ENCODE measurements at regions not wholly inside any gene's neighbourhood (a gene's known extent, or its start where the extent isn't known, plus 50 kb on each side); places are given as distances from the start of the nearest gene placed in this dataset.

DNA sequence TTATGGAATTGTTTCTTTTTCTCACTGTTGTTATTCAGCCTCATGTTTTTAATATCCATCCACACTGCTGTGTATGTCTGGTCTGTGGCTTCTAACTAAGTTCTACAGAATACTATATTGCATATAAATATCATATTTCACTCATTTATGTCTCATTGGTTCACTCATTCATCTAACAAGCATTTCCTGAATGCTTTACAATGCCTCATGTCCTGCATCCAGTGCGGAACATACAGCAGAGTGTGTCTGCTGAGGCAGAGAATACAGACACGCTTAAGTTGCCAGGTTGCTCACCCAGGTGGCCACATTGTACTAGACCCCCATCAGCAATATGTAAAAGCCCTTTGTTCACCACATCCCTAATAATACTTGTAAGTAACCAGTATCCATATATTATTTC lies 111.8 kb upstream of the CNTNAP2 start:
- Histone ChIP-seq H3K27me3 (no peaks in the 10 kb centered on the region), H3K4me1 (no peaks in the 10 kb centered on the region), H3K9me3 (peaks cover 0 to 4% (median 0%) of the 10 kb centered on the region in 4 donors), H3K36me3 (no peaks in the 10 kb centered on the region), H3K4me3 (no peak overlapping the region), H3K27ac (no peak overlapping the region)
- intact Hi-C loops (cut with DNase I) = no loop called here
- TF ChIP-seq, protein P1, sequence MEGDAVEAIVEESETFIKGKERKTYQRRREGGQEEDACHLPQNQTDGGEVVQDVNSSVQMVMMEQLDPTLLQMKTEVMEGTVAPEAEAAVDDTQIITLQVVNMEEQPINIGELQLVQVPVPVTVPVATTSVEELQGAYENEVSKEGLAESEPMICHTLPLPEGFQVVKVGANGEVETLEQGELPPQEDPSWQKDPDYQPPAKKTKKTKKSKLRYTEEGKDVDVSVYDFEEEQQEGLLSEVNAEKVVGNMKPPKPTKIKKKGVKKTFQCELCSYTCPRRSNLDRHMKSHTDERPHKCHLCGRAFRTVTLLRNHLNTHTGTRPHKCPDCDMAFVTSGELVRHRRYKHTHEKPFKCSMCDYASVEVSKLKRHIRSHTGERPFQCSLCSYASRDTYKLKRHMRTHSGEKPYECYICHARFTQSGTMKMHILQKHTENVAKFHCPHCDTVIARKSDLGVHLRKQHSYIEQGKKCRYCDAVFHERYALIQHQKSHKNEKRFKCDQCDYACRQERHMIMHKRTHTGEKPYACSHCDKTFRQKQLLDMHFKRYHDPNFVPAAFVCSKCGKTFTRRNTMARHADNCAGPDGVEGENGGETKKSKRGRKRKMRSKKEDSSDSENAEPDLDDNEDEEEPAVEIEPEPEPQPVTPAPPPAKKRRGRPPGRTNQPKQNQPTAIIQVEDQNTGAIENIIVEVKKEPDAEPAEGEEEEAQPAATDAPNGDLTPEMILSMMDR (IDR thresholded peaks at IDR 0.05) = no peak
- no peak for TF ChIP-seq POLR2A (IDR thresholded peaks at IDR 0.05)
- no peak for ATAC-seq
- no peak for DNase-seq
- 62% methylated on average over 2 of the region's 2 CpGs for WGBS (ENCODE audit: insufficient coverage, low coverage, low lambda C conversion rate, missing lambda C conversion rate)

DNA sequence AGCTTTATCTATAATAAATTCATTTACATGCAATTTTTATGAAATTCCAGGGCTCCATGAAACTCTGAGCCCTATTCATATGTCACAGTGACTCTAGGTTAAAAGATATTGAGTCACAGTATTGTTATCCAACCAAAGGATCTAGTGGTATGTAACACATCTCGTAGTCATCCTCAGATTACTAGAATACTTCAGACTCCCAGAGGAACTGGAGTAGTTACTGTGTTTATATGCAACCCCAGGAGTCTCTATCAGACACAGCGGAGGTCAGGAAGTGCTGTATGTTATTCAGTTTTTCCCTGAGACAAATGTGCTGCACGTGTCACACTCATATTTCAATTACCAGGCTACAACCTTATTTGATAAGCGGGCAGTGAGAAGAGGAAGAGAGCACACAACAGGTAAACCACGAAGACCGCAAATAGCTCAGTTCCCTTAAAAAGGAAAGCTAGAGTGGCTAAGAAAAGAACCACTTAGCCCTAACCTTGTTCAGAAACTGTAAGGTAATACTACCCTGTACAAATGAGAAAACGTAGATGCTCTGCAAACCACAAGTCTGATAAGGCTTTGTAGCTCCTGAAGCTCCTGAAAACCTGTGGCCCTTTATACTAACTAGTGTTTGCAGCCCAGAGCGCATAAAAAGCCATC lies 114.0 kb upstream of the CNTNAP2 start:
- DNase-seq (no peak), ATAC-seq (no peak)
- Histone ChIP-seq H3K27ac (no peak overlapping the region), H3K4me3 (no peak overlapping the region), H3K36me3 (no peaks in the 10 kb centered on the region), H3K4me1 (no peaks in the 10 kb centered on the region), H3K27me3 (no peaks in the 10 kb centered on the region), H3K9me3 (peaks cover 0 to 4% (median 0%) of the 10 kb centered on the region in 4 donors)
- WGBS (ENCODE audit: insufficient coverage, low coverage, low lambda C conversion rate, missing lambda C conversion rate) = 28% methylated on average over 7 of the region's 8 CpGs
- TF ChIP-seq, protein P1 (IDR thresholded peaks at IDR 0.05) = no peak
- TF ChIP-seq POLR2A (IDR thresholded peaks at IDR 0.05) = no peak
- intact Hi-C loops (cut with DNase I) = no loop called here

DNA sequence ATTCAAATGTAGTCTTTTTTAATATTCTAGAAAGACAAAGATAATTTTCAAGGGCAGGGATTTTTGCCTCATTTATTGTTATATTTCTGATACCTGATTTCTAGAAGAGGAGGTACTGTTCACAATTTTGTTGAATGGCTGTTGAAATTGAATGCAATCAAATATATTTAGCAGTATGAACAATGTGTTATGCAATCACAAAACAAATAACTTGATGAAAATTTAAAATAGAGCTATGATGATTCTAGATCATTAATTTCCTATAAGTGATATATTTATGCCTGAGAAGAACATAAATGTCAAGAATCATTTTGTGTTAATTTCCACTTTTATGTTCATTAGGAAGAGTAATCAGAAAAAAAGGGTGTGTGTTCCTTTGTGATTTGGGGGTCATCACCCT lies 114.6 kb upstream of the CNTNAP2 start:
- H3K27ac ChIP-seq = no peak overlapping the region
- ATAC-seq (no peak), DNase-seq (no peak)
- intact Hi-C loops (cut with DNase I) = no loop called here
- TF ChIP-seq POLR2A (IDR thresholded peaks at IDR 0.05) = no peak
- TF ChIP-seq, protein P1 (IDR thresholded peaks at IDR 0.05) = no peak
- no peaks in the 10 kb centered on the region for H3K36me3 ChIP-seq
- H3K9me3 ChIP-seq = peaks cover 0 to 4% (median 0%) of the 10 kb centered on the region in 4 donors
- no peak overlapping the region for H3K4me3 ChIP-seq
- no peaks in the 10 kb centered on the region for H3K4me1 ChIP-seq
- H3K27me3 ChIP-seq = no peaks in the 10 kb centered on the region

DNA sequence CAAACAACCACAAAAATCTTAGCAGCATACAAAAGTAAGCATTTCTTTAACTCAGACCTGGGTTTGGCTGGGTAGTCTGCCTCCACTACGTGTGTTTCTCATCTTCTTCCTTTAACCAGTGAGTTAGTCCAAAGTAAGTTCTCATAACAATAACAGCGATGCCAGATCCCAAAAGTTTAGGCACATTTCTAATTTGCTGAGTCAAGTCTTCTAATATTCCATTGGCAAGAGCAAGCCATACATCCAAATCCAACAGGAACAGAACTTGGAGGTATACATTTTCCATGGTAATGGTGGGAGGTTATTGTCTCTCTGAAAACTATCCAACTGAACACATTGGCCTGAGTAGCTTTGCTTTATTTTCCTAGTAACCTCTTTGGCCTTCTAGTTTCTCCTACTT lies 115.7 kb upstream of the CNTNAP2 start:
- H3K27ac ChIP-seq = no peak overlapping the region
- H3K4me3 ChIP-seq = no peak overlapping the region
- TF ChIP-seq, protein P1 (IDR thresholded peaks at IDR 0.05) = no peak
- TF ChIP-seq POLR2A (IDR thresholded peaks at IDR 0.05) = no peak
- ATAC-seq (no peak), DNase-seq (no peak)
- no peaks in the 10 kb centered on the region for H3K4me1 ChIP-seq
- 57% methylated on average over 2 of the region's 2 CpGs for WGBS (ENCODE audit: insufficient coverage, low coverage, low lambda C conversion rate, missing lambda C conversion rate)
- H3K9me3 ChIP-seq = peaks cover 0 to 4% (median 0%) of the 10 kb centered on the region in 4 donors
- no peaks in the 10 kb centered on the region for H3K27me3 ChIP-seq
- no peaks in the 10 kb centered on the region for H3K36me3 ChIP-seq
- intact Hi-C loops (cut with DNase I) = no loop called here

DNA sequence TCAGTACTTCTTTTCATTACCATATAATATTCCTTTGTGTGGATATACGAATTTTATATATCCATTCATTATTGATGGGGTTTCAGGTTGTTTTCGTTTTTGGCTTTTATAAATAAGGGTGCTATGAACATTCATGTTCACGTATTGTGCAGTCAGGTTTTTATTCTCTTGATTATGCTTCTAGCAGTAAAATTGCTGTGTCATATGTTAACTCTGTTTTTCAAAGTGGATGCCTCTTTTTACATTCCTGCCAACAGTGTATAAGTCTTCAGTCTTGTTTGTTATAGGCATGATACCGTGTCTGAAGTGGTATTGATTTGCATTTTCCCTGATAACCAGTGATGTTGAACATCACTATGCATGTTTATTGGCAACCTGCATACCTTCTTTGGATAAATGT lies 127.1 kb upstream of the CNTNAP2 start:
- WGBS (ENCODE audit: insufficient coverage, low coverage, low lambda C conversion rate, missing lambda C conversion rate) = 37% methylated on average over 4 of the region's 4 CpGs
- intact Hi-C loops (cut with DNase I) = no loop called here
- no peak for DNase-seq

More for the DNA sequence above, 127.1 kb upstream of the CNTNAP2 start:
- H3K27ac ChIP-seq = no peak overlapping the region
- ATAC-seq = no peak
- no peak overlapping the region for H3K4me3 ChIP-seq
- H3K27me3 ChIP-seq = no peaks in the 10 kb centered on the region
- no peaks in the 10 kb centered on the region for H3K9me3 ChIP-seq
- H3K36me3 ChIP-seq = no peaks in the 10 kb centered on the region
- H3K4me1 ChIP-seq = no peaks in the 10 kb centered on the region
- TF ChIP-seq POLR2A (IDR thresholded peaks at IDR 0.05) = no peak
- TF ChIP-seq, protein P1 (IDR thresholded peaks at IDR 0.05) = no peak

Data from right lobe of liver (tissue), 6 donors.